K562 (cell line): ENCODE measurements at regions not wholly inside any gene's neighbourhood (a gene's known extent, or its start where the extent isn't known, plus 50 kb on each side); places are given as distances from the start of the nearest gene placed in this dataset.

Source experiments
- ATAC-seq: fragments of 200-7000 bp; cut with Tn5 transposase; 3 replicates; pipeline ENCODE4 v1.9.1; 2020; ENCODE audit warnings: moderate library complexity
- BruUV-seq: library from RNA; stranded (reverse); fragments of 400-500 nt; replicated peaks from 2 replicates; lab custom pipeline; 2021; lab: Mats Ljungman, UMichigan
- CTCF ChIA-PET: fragments of 300-600 bp; formaldehyde crosslinking; extraction: SDS; loops from one replicate; lab custom pipeline; 2021; ENCODE audit warnings: low intra/inter-chr PET ratio; lab: Yijun Ruan, JAX
- POLR2A ChIA-PET: fragments of 300-600, 350-650 bp; sonication (Branson Sonifier 250); formaldehyde crosslinking; extraction: SDS; loops from one replicate; lab custom pipeline; 2021; ENCODE audit warnings: antibody characterized with exemption, inconsistent platforms; lab: Yijun Ruan, JAX
- DNase-seq, 4 experiments: peaks; one replicate each; pipeline versions ENCODE4 v3.0.0 to v3.0.0-alpha.2; 2011 to 2018; ENCODE audit warnings: low spot score in 3 of 4, mixed read lengths in 3 of 4; ENCODE audit errors: extremely low read depth in 1 of 4
- FAIRE-seq: peaks from 2 replicates; lab custom pipeline; 2011; peaks lifted over from hg19 to GRCh38; lab: Jason Lieb, UNC
- H2AFZ ChIP-seq: 2 replicates; pipeline ENCODE4 v1.6.0; 2011; ENCODE audit warnings: low read depth, low read length, control low read depth, inconsistent platforms
- H3K27ac ChIP-seq: fragments of 200-600 bp; 3 replicates; pipeline ENCODE4 v1.8.0; 2011; ENCODE audit warnings: low read depth, mild to moderate bottlenecking, control low read depth, inconsistent platforms, low read length, moderate library complexity, mixed read lengths; ENCODE audit errors: extremely low read depth
- H3K27me3 ChIP-seq, 2 experiments: fragments of 300-600 bp in 1 of 2; 2 replicates in 1 of 2; 3 replicates in 1 of 2; pipeline versions ENCODE4 v1.6.0 to v1.8.0; 2011; ENCODE audit warnings: inconsistent platforms in 2 of 2, low read length in 2 of 2, mild to moderate bottlenecking in 1 of 2, mixed read lengths in 1 of 2, moderate library complexity in 1 of 2; ENCODE audit not compliant: control insufficient read depth in 2 of 2, insufficient read depth in 2 of 2
- H3K36me3 ChIP-seq: fragments of 300-600 bp; 3 replicates; pipeline ENCODE4 v1.8.0; 2011; ENCODE audit warnings: mild to moderate bottlenecking, low read length, inconsistent platforms; ENCODE audit not compliant: control insufficient read depth, insufficient read depth
- H3K4me1 ChIP-seq, 2 experiments: fragments of 200-600 bp in 1 of 2; replicated peaks in 1 of 2; 2 replicates in 1 of 2; 3 replicates in 1 of 2; pipeline versions ENCODE4 v1.5.1 to v1.8.0; 2011; ENCODE audit warnings: inconsistent platforms in 2 of 2, low read length in 2 of 2, mild to moderate bottlenecking in 1 of 2, mixed read lengths in 1 of 2, moderate library complexity in 1 of 2; ENCODE audit not compliant: control insufficient read depth in 2 of 2, insufficient read depth in 2 of 2
- H3K4me2 ChIP-seq: 2 replicates; pipeline ENCODE4 v1.6.1; 2011; ENCODE audit warnings: low read length, control low read depth, inconsistent platforms, mixed read lengths; ENCODE audit not compliant: insufficient read depth
- H3K4me3 ChIP-seq: fragments of 200-600 bp; sonication (generic), shearing (Covaris generic); 2 replicates; pipeline ENCODE4 v1.5.1; 2016; ENCODE audit warnings: control low read depth, inconsistent platforms
- H3K79me2 ChIP-seq: fragments of 200-600 bp; 3 replicates; pipeline ENCODE4 v1.8.0; 2011; ENCODE audit warnings: low read length, inconsistent platforms; ENCODE audit not compliant: control insufficient read depth, insufficient read depth
- H3K9ac ChIP-seq, 2 experiments: 2 replicates each; pipeline versions ENCODE4 v1.6.0 to v1.6.1; 2011; ENCODE audit warnings: low read depth in 2 of 2, low read length in 2 of 2, control low read depth in 1 of 2, inconsistent platforms in 1 of 2, mild to moderate bottlenecking in 1 of 2, mixed read lengths in 1 of 2; ENCODE audit not compliant: insufficient read depth in 1 of 2
- H3K9me1 ChIP-seq: one replicate; pipeline ENCODE4 v1.6.0; 2011; ENCODE audit warnings: inconsistent platforms, mild to moderate bottlenecking, low read length, moderate library complexity; ENCODE audit not compliant: control insufficient read depth, insufficient read depth
- H3K9me3 ChIP-seq: replicated peaks from 2 replicates; pipeline ENCODE4 v1.5.1; 2011; ENCODE audit warnings: low read depth, low read length, inconsistent platforms; ENCODE audit not compliant: control insufficient read depth, insufficient read depth
- H4K20me1 ChIP-seq: replicated peaks from 2 replicates; pipeline ENCODE4 v1.6.1; 2011; ENCODE audit warnings: low read length, inconsistent platforms, mixed read lengths; ENCODE audit not compliant: control insufficient read depth, insufficient read depth
- CEBPG ChIP-seq, 3 experiments: fragments of 200-800 bp in 1 of 3; sonication (Bioruptor generic) in 1 of 3; sonication (generic) in 1 of 3; formaldehyde crosslinking in 1 of 3; IDR thresholded peaks in 2 of 3; conservative IDR thresholded peaks in 1 of 3; 2 replicates each; pipeline versions ENCODE4 v1.6.1 to v1.8.0; 2016 to 2022; ENCODE audit warnings: missing compliant biosample characterization in 2 of 3, missing genetic modification characterization in 2 of 3, mild to moderate bottlenecking in 1 of 3, missing genetic modification reagents in 1 of 3
- E2F3 ChIP-seq: fragments of 250-450 bp; sonication (Bioruptor Pico); IDR thresholded peaks from 2 replicates; pipeline ENCODE4 v1.4.0; 2020; ENCODE audit warnings: mild to moderate bottlenecking
- EP400 ChIP-seq: fragments of 450-650 bp; IDR thresholded peaks from 2 replicates; pipeline ENCODE4 v1.6.1; 2017; ENCODE audit warnings: antibody characterized with exemption, mild to moderate bottlenecking, moderate library complexity
- HIVEP1 ChIP-seq: fragments of 250-450 bp; sonication (Bioruptor Pico); IDR thresholded peaks from 2 replicates; pipeline ENCODE4 v1.4.0; 2020; ENCODE audit warnings: mild to moderate bottlenecking
- MEF2D ChIP-seq: conservative IDR thresholded peaks from 2 replicates; pipeline ENCODE4 v1.6.1; 2016; ENCODE audit warnings: low read depth, missing genetic modification characterization, missing compliant biosample characterization
- NFIX ChIP-seq: fragments of 250-450 bp; sonication (Bioruptor Pico); IDR thresholded peaks from 2 replicates; pipeline ENCODE4 v1.4.0; 2020; ENCODE audit warnings: low read depth, mild to moderate bottlenecking, moderate library complexity
- POLR3G ChIP-seq: IDR thresholded peaks from 2 replicates; pipeline ENCODE4 v1.6.1; 2011; ENCODE audit not compliant: insufficient read length, insufficient replicate concordance; ENCODE audit errors: extremely low read depth
- SREBF2 ChIP-seq: sonication (generic); formaldehyde crosslinking; IDR thresholded peaks from 2 replicates; pipeline ENCODE4 v1.4.0; 2020; ENCODE audit warnings: mild to moderate bottlenecking, missing genetic modification reagents
- TAF9B ChIP-seq: fragments of 450-650 bp; IDR thresholded peaks from 2 replicates; pipeline ENCODE4 v1.6.1; 2018; ENCODE audit warnings: mild to moderate bottlenecking; ENCODE audit not compliant: partially characterized antibody
- ZFP36 ChIP-seq: fragments of 150-350 bp; IDR thresholded peaks from 2 replicates; pipeline ENCODE4 v1.6.1; 2018; ENCODE audit warnings: low read length, low read depth; ENCODE audit not compliant: partially characterized antibody
- ZNF512 ChIP-seq: IDR thresholded peaks from 2 replicates; pipeline ENCODE4 v1.6.1; 2016; ENCODE audit warnings: missing genetic modification characterization, missing compliant biosample characterization
- WGBS: fragments of 100-300 bp; shearing (Covaris generic); methylation state at CpG from one replicate; pipeline ENCODE4 v1.1.6; 2016; ENCODE audit warnings: low coverage, mixed read lengths; ENCODE audit not compliant: insufficient coverage; ENCODE audit errors: missing lambda C conversion rate; 5-methylcytosine and 5-hydroxymethylcytosine counted together
- in situ Hi-C: fragments of 300-500 bp; cut with MboI; formaldehyde crosslinking; loops from 4 replicates; pipeline ENCODE4 v1.15.0; 2018; ENCODE audit warnings: inconsistent platforms, mixed read lengths
- intact Hi-C: fragments of 100-400 bp; cut with micrococcal nuclease; formaldehyde crosslinking; loops from 2 replicates; pipeline ENCODE4 v1.14.2; 2022
- TF ChIP-seq, protein P1 (sequence below): fragments of 450-650 bp; IDR thresholded peaks from 2 replicates; pipeline ENCODE4 v1.6.1; 2016; ENCODE audit warnings: low read depth, mild to moderate bottlenecking, moderate library complexity
- TF ChIP-seq, protein P2 (sequence below): conservative IDR thresholded peaks from 2 replicates; pipeline ENCODE4 v1.6.1; 2011; ENCODE audit warnings: low read depth, mild to moderate bottlenecking, low read length; ENCODE audit not compliant: control insufficient read depth
- TF ChIP-seq, protein P3 (sequence below): IDR thresholded peaks from 2 replicates; pipeline ENCODE4 v1.6.1; 2011; ENCODE audit warnings: borderline replicate concordance, low read depth, mild to moderate bottlenecking, moderate library complexity, low read length; ENCODE audit not compliant: insufficient read depth, poor library complexity, severe bottlenecking
- TF ChIP-seq, protein P4 (sequence below): sonication (generic); IDR thresholded peaks from 2 replicates; pipeline ENCODE4 v1.6.1; 2016

- ATAC-seq = no peak
These were observed 904.4 kb downstream of the GALC start for GRCh38 chr14:87088588-87088987.

More at GRCh38 chr14:87088588-87088987, 904.4 kb downstream of the GALC start:
- Histone ChIP-seq H3K27ac (no peak overlapping the region), H2AFZ (no peak overlapping the region), H3K9me3 (no peaks in the 10 kb centered on the region), H4K20me1 (no peaks in the 10 kb centered on the region), H3K9ac (no peak overlapping the region), H3K9me1 (no peaks in the 10 kb centered on the region), H3K4me1 (no peaks in the 10 kb centered on the region), H3K27me3 (no peaks in the 10 kb centered on the region), H3K79me2 (no peaks in the 10 kb centered on the region), H3K4me3 (no peak overlapping the region), H3K4me2 (no peak overlapping the region), H3K36me3 (no peaks in the 10 kb centered on the region)
- ChIA-PET POLR2A (no interaction called here), CTCF (no interaction called here)
- TF ChIP-seq NFIX (CRISPR knock-in tag) = no peak
- TF ChIP-seq, protein P1, sequence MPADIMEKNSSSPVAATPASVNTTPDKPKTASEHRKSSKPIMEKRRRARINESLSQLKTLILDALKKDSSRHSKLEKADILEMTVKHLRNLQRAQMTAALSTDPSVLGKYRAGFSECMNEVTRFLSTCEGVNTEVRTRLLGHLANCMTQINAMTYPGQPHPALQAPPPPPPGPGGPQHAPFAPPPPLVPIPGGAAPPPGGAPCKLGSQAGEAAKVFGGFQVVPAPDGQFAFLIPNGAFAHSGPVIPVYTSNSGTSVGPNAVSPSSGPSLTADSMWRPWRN = no peak
- no peak for TF ChIP-seq E2F3 (CRISPR knock-in tag)
- no peak for TF ChIP-seq POLR3G
- no peak for TF ChIP-seq TAF9B
- no peak for TF ChIP-seq HIVEP1
- no peak for TF ChIP-seq EP400
- TF ChIP-seq, protein P2, sequence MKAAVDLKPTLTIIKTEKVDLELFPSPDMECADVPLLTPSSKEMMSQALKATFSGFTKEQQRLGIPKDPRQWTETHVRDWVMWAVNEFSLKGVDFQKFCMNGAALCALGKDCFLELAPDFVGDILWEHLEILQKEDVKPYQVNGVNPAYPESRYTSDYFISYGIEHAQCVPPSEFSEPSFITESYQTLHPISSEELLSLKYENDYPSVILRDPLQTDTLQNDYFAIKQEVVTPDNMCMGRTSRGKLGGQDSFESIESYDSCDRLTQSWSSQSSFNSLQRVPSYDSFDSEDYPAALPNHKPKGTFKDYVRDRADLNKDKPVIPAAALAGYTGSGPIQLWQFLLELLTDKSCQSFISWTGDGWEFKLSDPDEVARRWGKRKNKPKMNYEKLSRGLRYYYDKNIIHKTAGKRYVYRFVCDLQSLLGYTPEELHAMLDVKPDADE = no peak
- no peak for TF ChIP-seq CEBPG (CRISPR knock-in tag; IDR thresholded peaks at IDR 0.05)
- no peak for TF ChIP-seq CEBPG (tag; conservative IDR thresholded peaks at IDR 0.05 in 1 of 2, IDR thresholded peaks at IDR 0.05 in 1 of 2)
- TF ChIP-seq MEF2D (tag) = no peak
- TF ChIP-seq ZNF512 (tag) = no peak
- TF ChIP-seq SREBF2 (CRISPR knock-in tag) = no peak
- TF ChIP-seq, protein P3, sequence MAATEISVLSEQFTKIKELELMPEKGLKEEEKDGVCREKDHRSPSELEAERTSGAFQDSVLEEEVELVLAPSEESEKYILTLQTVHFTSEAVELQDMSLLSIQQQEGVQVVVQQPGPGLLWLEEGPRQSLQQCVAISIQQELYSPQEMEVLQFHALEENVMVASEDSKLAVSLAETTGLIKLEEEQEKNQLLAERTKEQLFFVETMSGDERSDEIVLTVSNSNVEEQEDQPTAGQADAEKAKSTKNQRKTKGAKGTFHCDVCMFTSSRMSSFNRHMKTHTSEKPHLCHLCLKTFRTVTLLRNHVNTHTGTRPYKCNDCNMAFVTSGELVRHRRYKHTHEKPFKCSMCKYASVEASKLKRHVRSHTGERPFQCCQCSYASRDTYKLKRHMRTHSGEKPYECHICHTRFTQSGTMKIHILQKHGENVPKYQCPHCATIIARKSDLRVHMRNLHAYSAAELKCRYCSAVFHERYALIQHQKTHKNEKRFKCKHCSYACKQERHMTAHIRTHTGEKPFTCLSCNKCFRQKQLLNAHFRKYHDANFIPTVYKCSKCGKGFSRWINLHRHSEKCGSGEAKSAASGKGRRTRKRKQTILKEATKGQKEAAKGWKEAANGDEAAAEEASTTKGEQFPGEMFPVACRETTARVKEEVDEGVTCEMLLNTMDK = no peak
- TF ChIP-seq, protein P4, sequence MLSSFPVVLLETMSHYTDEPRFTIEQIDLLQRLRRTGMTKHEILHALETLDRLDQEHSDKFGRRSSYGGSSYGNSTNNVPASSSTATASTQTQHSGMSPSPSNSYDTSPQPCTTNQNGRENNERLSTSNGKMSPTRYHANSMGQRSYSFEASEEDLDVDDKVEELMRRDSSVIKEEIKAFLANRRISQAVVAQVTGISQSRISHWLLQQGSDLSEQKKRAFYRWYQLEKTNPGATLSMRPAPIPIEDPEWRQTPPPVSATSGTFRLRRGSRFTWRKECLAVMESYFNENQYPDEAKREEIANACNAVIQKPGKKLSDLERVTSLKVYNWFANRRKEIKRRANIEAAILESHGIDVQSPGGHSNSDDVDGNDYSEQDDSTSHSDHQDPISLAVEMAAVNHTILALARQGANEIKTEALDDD = no peak
- TF ChIP-seq ZFP36 = no peak
- no TSS peak for BruUV-seq
- FAIRE-seq = no peak
- DNase-seq = no peak
- 0% methylated on average over 1 of the region's 3 CpGs for WGBS
- in situ Hi-C loops = no loop called here
- intact Hi-C loops = no loop called here
